Superior temporal gyrus (tissue), 1 donor: ENCODE measurements at regions not wholly inside any gene's neighbourhood (a gene's known extent, or its start where the extent isn't known, plus 50 kb on each side); places are given as distances from the start of the nearest gene placed in this dataset.
"Not testable (repeated sequence)": the region's sequence is repeated elsewhere in the genome, so short reads cannot be mapped to it uniquely, and the experiment has no call there.

Experiments used
- DNase-seq: peaks from one replicate; pipeline ENCODE4 v3.0.0-alpha.2; 2016; ENCODE audit errors: extremely low spot score

- no peak for DNase-seq
Measured at GRCh38 chr10:118805146-118805545, 50.4 kb upstream of the CACUL1 start.

- DNase-seq, result no peak
Measured at GRCh38 chr10:118807512-118808305, 52.9 kb upstream of the CACUL1 start.

- DNase-seq, result no peak
Measured at GRCh38 chr10:118808601-118809356, 54.0 kb upstream of the CACUL1 start.

GRCh38 chr10:118809357-118810220 is 54.8 kb upstream of the CACUL1 start:
- no peak for DNase-seq

GRCh38 chr10:118810796-118811505 is 56.2 kb upstream of the CACUL1 start:
- DNase-seq, result no peak

GRCh38 chr10:118811675-118812392 is 57.1 kb upstream of the CACUL1 start:
- DNase-seq, result no peak

GRCh38 chr10:118812393-118812740 is 57.6 kb upstream of the CACUL1 start:
- DNase-seq, result no peak

GRCh38 chr10:118813001-118813400 is 58.2 kb upstream of the CACUL1 start:
- DNase-seq, result not testable (repeated sequence)

- DNase-seq, result no peak
Measured at GRCh38 chr10:118816471-118817168, 61.9 kb upstream of the CACUL1 start.

- DNase-seq, result no peak
Measured at GRCh38 chr10:118817328-118818068, 62.7 kb upstream of the CACUL1 start.

GRCh38 chr10:118818621-118819221 is 64.0 kb upstream of the CACUL1 start:
- no peak for DNase-seq

GRCh38 chr10:118820326-118821116 is 65.8 kb upstream of the CACUL1 start:
- no peak for DNase-seq

- no peak for DNase-seq
Measured at GRCh38 chr10:118823256-118823907, 68.6 kb upstream of the CACUL1 start.

GRCh38 chr10:118827053-118827452 is 72.3 kb upstream of the CACUL1 start:
- no peak for DNase-seq

GRCh38 chr10:118827466-118828155 is 72.8 kb upstream of the CACUL1 start:
- DNase-seq, result no peak

GRCh38 chr10:118832241-118832651 is 77.5 kb upstream of the CACUL1 start:
- peak; percentile 35 for DNase-seq

- not testable (repeated sequence) for DNase-seq
Measured at GRCh38 chr10:118834370-118834769, 79.6 kb upstream of the CACUL1 start.
